ENCODE measurements at regions not wholly inside any gene's neighbourhood (a gene's known extent, or its start where the extent isn't known, plus 50 kb on each side); places are given as distances from the start of the nearest gene placed in this dataset.
A peak's percentile ranks its signal among the peaks of the same experiment; 100 is the strongest.

DNA sequence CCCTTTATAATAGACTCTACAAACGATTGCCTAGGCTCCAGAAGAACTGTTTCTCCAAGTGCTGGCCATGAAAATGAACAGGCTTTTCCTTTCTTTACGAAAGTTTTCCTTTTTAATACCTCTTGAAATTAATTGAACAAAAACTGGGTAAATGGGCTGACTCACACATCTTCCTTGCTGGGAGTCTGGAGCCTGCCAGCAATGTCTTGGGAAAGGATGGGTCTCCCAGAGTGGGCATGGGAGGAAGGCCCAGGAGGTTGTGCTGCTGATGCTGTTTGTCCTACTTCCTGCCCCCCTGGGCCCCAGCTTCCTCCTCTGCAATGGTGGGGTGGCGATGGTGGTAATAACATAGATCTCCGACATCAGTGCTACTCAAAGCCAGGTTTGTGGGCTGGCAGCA, 174.1 kb downstream of the RPS24 start:
- 82% methylated on average over 4 of the region's 4 CpGs for WGBS (ENCODE audit: low lambda C conversion rate)
- no peak for DNase-seq
- TF ChIP-seq, protein P1, sequence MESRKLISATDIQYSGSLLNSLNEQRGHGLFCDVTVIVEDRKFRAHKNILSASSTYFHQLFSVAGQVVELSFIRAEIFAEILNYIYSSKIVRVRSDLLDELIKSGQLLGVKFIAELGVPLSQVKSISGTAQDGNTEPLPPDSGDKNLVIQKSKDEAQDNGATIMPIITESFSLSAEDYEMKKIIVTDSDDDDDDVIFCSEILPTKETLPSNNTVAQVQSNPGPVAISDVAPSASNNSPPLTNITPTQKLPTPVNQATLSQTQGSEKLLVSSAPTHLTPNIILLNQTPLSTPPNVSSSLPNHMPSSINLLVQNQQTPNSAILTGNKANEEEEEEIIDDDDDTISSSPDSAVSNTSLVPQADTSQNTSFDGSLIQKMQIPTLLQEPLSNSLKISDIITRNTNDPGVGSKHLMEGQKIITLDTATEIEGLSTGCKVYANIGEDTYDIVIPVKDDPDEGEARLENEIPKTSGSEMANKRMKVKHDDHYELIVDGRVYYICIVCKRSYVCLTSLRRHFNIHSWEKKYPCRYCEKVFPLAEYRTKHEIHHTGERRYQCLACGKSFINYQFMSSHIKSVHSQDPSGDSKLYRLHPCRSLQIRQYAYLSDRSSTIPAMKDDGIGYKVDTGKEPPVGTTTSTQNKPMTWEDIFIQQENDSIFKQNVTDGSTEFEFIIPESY (IDR thresholded peaks at IDR 0.05; ENCODE audit: borderline replicate concordance, low read depth), result no peak
- TF ChIP-seq, protein P2, sequence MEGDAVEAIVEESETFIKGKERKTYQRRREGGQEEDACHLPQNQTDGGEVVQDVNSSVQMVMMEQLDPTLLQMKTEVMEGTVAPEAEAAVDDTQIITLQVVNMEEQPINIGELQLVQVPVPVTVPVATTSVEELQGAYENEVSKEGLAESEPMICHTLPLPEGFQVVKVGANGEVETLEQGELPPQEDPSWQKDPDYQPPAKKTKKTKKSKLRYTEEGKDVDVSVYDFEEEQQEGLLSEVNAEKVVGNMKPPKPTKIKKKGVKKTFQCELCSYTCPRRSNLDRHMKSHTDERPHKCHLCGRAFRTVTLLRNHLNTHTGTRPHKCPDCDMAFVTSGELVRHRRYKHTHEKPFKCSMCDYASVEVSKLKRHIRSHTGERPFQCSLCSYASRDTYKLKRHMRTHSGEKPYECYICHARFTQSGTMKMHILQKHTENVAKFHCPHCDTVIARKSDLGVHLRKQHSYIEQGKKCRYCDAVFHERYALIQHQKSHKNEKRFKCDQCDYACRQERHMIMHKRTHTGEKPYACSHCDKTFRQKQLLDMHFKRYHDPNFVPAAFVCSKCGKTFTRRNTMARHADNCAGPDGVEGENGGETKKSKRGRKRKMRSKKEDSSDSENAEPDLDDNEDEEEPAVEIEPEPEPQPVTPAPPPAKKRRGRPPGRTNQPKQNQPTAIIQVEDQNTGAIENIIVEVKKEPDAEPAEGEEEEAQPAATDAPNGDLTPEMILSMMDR (IDR thresholded peaks at IDR 0.05), result no peak
- TF ChIP-seq RAD21 (IDR thresholded peaks at IDR 0.05; ENCODE audit: low read length), result no peak
- no peak for TF ChIP-seq EZH2phosphoT487 (IDR thresholded peaks at IDR 0.05; ENCODE audit: borderline replicate concordance, low read depth)
- no peak for TF ChIP-seq RFX5 (IDR thresholded peaks at IDR 0.05; ENCODE audit: low read length)
- TF ChIP-seq NFIC (IDR thresholded peaks at IDR 0.05; ENCODE audit: borderline replicate concordance), result no peak
- no peak for TF ChIP-seq GABPA (IDR thresholded peaks at IDR 0.05; ENCODE audit: low read depth)
- TF ChIP-seq NRF1 (IDR thresholded peaks at IDR 0.05; ENCODE audit: low read depth, low read length), result no peak
- TF ChIP-seq MEF2A (IDR thresholded peaks at IDR 0.05; ENCODE audit: borderline replicate concordance, low read depth), result no peak
- TF ChIP-seq ELF1 (IDR thresholded peaks at IDR 0.05), result no peak
- TF ChIP-seq, protein P3, sequence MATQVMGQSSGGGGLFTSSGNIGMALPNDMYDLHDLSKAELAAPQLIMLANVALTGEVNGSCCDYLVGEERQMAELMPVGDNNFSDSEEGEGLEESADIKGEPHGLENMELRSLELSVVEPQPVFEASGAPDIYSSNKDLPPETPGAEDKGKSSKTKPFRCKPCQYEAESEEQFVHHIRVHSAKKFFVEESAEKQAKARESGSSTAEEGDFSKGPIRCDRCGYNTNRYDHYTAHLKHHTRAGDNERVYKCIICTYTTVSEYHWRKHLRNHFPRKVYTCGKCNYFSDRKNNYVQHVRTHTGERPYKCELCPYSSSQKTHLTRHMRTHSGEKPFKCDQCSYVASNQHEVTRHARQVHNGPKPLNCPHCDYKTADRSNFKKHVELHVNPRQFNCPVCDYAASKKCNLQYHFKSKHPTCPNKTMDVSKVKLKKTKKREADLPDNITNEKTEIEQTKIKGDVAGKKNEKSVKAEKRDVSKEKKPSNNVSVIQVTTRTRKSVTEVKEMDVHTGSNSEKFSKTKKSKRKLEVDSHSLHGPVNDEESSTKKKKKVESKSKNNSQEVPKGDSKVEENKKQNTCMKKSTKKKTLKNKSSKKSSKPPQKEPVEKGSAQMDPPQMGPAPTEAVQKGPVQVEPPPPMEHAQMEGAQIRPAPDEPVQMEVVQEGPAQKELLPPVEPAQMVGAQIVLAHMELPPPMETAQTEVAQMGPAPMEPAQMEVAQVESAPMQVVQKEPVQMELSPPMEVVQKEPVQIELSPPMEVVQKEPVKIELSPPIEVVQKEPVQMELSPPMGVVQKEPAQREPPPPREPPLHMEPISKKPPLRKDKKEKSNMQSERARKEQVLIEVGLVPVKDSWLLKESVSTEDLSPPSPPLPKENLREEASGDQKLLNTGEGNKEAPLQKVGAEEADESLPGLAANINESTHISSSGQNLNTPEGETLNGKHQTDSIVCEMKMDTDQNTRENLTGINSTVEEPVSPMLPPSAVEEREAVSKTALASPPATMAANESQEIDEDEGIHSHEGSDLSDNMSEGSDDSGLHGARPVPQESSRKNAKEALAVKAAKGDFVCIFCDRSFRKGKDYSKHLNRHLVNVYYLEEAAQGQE (IDR thresholded peaks at IDR 0.05; ENCODE audit: low read depth, low read length), result no peak
- no peak for TF ChIP-seq YY1 (IDR thresholded peaks at IDR 0.05; ENCODE audit: low read depth)
- TF ChIP-seq JUND (IDR thresholded peaks at IDR 0.05), result no peak
- TF ChIP-seq, protein P4, sequence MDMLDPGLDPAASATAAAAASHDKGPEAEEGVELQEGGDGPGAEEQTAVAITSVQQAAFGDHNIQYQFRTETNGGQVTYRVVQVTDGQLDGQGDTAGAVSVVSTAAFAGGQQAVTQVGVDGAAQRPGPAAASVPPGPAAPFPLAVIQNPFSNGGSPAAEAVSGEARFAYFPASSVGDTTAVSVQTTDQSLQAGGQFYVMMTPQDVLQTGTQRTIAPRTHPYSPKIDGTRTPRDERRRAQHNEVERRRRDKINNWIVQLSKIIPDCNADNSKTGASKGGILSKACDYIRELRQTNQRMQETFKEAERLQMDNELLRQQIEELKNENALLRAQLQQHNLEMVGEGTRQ (IDR thresholded peaks at IDR 0.05; ENCODE audit: borderline replicate concordance, low read depth, low read length), result no peak
- TF ChIP-seq, protein P5, sequence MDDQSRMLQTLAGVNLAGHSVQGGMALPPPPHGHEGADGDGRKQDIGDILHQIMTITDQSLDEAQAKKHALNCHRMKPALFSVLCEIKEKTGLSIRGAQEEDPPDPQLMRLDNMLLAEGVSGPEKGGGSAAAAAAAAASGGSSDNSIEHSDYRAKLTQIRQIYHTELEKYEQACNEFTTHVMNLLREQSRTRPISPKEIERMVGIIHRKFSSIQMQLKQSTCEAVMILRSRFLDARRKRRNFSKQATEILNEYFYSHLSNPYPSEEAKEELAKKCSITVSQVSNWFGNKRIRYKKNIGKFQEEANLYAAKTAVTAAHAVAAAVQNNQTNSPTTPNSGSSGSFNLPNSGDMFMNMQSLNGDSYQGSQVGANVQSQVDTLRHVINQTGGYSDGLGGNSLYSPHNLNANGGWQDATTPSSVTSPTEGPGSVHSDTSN (IDR thresholded peaks at IDR 0.05), result no peak
- TF ChIP-seq, protein P6, sequence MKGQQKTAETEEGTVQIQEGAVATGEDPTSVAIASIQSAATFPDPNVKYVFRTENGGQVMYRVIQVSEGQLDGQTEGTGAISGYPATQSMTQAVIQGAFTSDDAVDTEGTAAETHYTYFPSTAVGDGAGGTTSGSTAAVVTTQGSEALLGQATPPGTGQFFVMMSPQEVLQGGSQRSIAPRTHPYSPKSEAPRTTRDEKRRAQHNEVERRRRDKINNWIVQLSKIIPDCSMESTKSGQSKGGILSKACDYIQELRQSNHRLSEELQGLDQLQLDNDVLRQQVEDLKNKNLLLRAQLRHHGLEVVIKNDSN (IDR thresholded peaks at IDR 0.05; ENCODE audit: borderline replicate concordance, low read depth), result no peak
- Histone ChIP-seq H3K36me3 (replicated peaks in 1 of 2; ENCODE audit: control insufficient read depth in 1 of 2, insufficient read depth in 2 of 2, low read length in 1 of 2) (no peaks in the 10 kb centered on the region), H3K4me1 (ENCODE audit: control insufficient read depth in 1 of 2, insufficient read depth in 2 of 2, low read depth in 1 of 2, low read length in 1 of 2) (peaks cover 27 to 64% of the 10 kb centered on the region in 2 experiments), H3K27ac (ENCODE audit: low read depth in 2 of 2, low read length in 1 of 2) (no peak overlapping the region), H3K9me2 (no peaks in the 10 kb centered on the region), H3K79me2 (ENCODE audit: insufficient read depth) (no peaks in the 10 kb centered on the region), H3K4me2 (no peak overlapping the region; the same call in 1 of the 2 replicates), H4K20me1 (ENCODE audit: insufficient read depth) (no peaks in the 10 kb centered on the region), H3K27me3 (ENCODE audit: insufficient read depth) (no peaks in the 10 kb centered on the region), H3K9ac (no peak overlapping the region), H3K4me3 (ENCODE audit: low read depth in 2 of 2, low read length in 1 of 2) (no peak overlapping the region), H3F3A (replicated peaks; ENCODE audit: insufficient read depth) (peaks cover 5% of the 10 kb centered on the region), H3K9me3 (no peaks in the 10 kb centered on the region), H2AFZ (ENCODE audit: low read depth) (peak overlapping the region; percentile 66; the same call in 1 of the 2 replicates)
- ChIA-PET POLR2A (no interaction called here), CTCF (interaction anchor here (0.7 to 6.7 kb wide), 5 partner anchors 96 to 987 kb away, joined by 3 to 67 read pairs (median 7); no protein-coding TSS in a partner anchor)
